A549 (cell line): ENCODE measurements at regions not wholly inside any gene's neighbourhood (a gene's known extent, or its start where the extent isn't known, plus 50 kb on each side); places are given as distances from the start of the nearest gene placed in this dataset.

Source experiments
- CTCF ChIP-seq: fragments of >200 bp; sonication (Bioruptor Twin); formaldehyde crosslinking; IDR thresholded peaks from 3 replicates; pipeline ENCODE4 v1.5.1; 2016
- FOSL2 ChIP-seq, 2 experiments: fragments of 450-650 bp in 1 of 2; fragments of >200 bp in 1 of 2; sonication (Bioruptor Twin) in 1 of 2; formaldehyde crosslinking; IDR thresholded peaks; 2 replicates each; pipeline versions ENCODE4 v1.5.0 to v1.6.1; 2016 to 2020; ENCODE audit warnings: mild to moderate bottlenecking in 1 of 2, moderate library complexity in 1 of 2
- MAZ ChIP-seq: fragments of 150-350 bp; IDR thresholded peaks from 2 replicates; pipeline ENCODE4 v1.6.1; 2014; ENCODE audit warnings: antibody characterized with exemption, low read depth, low read length, borderline replicate concordance
- POLR2AphosphoS2 ChIP-seq: conservative IDR thresholded peaks from 2 replicates; pipeline ENCODE4 v1.6.1; 2012; ENCODE audit warnings: low read length, improper control_type of control experiment, inconsistent platforms
- ZFP36 ChIP-seq: fragments of 450-650 bp; IDR thresholded peaks from 2 replicates; pipeline ENCODE4 v1.6.1; 2014; ENCODE audit warnings: borderline replicate concordance; ENCODE audit not compliant: partially characterized antibody
- TF ChIP-seq, protein P1 (sequence below): IDR thresholded peaks from 2 replicates; pipeline ENCODE4 v1.6.1; 2012

DNA sequence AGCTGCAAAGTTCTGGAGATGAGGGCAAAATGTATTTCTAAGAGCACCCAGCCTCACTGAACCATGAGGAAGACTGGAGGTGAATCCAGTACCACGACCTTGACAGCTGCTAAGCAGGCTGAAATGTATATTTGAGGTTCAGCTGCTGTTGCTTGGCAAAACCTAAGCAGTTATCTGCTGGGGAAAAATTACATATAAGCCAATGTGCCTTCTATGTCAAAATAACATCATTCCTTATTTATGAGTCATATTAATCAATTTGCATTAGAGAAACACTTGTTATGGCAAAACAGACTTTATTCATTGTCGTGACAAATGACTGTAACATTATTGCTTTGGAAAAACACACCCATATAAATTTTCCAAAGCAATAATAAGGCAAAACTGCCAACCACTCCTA is 560.5 kb upstream of the NR5A2 start:
- TF ChIP-seq POLR2AphosphoS2 (no peak), CTCF (no peak), ZFP36 (no peak), FOSL2 (IDR thresholded peaks at IDR 0.05) (no peak), FOSL2 (CRISPR knock-in tag; IDR thresholded peaks at IDR 0.05) (no peak), MAZ (no peak)
- TF ChIP-seq, protein P1, sequence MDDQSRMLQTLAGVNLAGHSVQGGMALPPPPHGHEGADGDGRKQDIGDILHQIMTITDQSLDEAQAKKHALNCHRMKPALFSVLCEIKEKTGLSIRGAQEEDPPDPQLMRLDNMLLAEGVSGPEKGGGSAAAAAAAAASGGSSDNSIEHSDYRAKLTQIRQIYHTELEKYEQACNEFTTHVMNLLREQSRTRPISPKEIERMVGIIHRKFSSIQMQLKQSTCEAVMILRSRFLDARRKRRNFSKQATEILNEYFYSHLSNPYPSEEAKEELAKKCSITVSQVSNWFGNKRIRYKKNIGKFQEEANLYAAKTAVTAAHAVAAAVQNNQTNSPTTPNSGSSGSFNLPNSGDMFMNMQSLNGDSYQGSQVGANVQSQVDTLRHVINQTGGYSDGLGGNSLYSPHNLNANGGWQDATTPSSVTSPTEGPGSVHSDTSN, result no peak
